A673 (cell line): ENCODE measurements at regions not wholly inside any gene's neighbourhood (a gene's known extent, or its start where the extent isn't known, plus 50 kb on each side); places are given as distances from the start of the nearest gene placed in this dataset.

Experiments
- EZH2 ChIP-seq: fragments of 200-600 bp; sonication (generic); IDR thresholded peaks from 2 replicates; pipeline ENCODE4 v1.6.1; 2017; ENCODE audit warnings: borderline replicate concordance, low read depth, mild to moderate bottlenecking, mixed read lengths, antibody characterized with exemption, low read length; ENCODE audit not compliant: poor library complexity, severe bottlenecking
- TF ChIP-seq, protein P1 (sequence below): fragments of 300-800, 200-600 bp; sonication (generic); conservative IDR thresholded peaks from 2 replicates; pipeline ENCODE4 v1.5.1; 2017; ENCODE audit warnings: low read depth, mild to moderate bottlenecking, antibody characterized with exemption, low read length, moderate library complexity, mixed read lengths

DNA sequence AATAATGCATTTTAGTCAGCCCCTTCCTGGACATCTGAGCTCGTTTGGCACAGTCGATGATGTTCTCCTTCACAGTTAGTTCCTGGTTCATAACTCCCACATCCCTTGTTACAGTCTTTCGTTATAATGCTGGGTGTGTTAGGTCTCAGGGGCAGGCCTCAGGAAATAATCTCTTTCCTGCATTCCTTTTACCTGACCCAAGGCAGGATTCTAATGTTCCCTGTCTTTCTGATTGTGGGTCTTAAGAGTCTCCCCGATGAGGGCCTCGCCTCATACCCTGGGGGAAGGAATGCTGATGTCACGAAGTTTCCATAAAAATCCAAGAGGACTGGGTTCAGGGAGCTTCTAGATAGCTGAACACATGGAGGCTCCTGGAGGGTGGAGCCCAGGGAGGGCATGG, 104.0 kb upstream of the CARMIL1 start:
- TF ChIP-seq, protein P1, sequence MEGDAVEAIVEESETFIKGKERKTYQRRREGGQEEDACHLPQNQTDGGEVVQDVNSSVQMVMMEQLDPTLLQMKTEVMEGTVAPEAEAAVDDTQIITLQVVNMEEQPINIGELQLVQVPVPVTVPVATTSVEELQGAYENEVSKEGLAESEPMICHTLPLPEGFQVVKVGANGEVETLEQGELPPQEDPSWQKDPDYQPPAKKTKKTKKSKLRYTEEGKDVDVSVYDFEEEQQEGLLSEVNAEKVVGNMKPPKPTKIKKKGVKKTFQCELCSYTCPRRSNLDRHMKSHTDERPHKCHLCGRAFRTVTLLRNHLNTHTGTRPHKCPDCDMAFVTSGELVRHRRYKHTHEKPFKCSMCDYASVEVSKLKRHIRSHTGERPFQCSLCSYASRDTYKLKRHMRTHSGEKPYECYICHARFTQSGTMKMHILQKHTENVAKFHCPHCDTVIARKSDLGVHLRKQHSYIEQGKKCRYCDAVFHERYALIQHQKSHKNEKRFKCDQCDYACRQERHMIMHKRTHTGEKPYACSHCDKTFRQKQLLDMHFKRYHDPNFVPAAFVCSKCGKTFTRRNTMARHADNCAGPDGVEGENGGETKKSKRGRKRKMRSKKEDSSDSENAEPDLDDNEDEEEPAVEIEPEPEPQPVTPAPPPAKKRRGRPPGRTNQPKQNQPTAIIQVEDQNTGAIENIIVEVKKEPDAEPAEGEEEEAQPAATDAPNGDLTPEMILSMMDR, result no peak
- no peak for TF ChIP-seq EZH2
